GM19467 (cell line): ENCODE measurements at regions not wholly inside any gene's neighbourhood (a gene's known extent, or its start where the extent isn't known, plus 50 kb on each side); places are given as distances from the start of the nearest gene placed in this dataset.
"Not testable (repeated sequence)": the region's sequence is repeated elsewhere in the genome, so short reads cannot be mapped to it uniquely, and the experiment has no call there.

ENCODE experiments used
- ATAC-seq: cut with Tn5 transposase; IDR thresholded peaks from one replicate; pipeline ENCODE4 v1.9.1; 2021; ENCODE audit warnings: mild to moderate bottlenecking, moderate library complexity; ENCODE audit not compliant: unreplicated experiment

DNA sequence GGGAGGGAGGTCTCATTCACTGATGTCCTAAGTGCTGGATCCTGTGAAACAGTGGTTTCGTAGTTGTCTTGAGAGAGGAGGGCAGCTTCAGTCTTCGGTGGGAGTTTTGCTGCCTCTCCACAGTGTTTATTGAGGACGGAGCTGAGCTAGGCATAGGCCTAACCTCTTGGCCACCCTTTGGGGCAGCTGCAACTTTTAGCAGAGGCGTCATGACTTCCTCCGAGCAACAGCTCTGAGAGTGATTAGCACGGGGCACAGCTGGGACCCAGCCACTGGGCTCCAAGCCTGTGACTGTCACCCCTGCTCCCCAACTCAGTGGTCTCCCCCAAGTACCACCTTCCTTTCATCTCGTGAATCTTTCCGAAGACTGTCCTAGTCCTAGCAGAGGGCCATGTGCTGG lies 139.9 kb upstream of the NCOR2 start:
- ATAC-seq = no peak

DNA sequence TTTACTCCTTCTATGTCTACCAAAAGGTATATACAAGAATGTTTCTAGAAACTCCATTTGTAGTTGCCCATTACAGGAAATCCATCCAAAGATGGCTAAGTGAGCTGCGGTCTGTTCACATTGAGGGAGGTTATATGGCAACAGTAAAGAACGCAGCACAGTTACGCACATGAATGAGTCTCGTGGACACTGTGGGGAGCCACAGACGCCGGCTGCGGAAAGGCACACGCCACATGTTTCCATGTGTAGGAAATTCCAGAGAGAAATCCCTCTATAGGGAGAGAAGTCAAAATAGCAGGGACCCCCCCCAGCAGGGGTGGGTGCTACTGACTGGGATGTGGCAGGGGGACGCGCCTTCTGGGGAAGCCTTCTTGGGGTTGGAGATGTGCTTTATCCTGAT lies 139.0 kb upstream of the NCOR2 start:
- ATAC-seq = no peak

DNA sequence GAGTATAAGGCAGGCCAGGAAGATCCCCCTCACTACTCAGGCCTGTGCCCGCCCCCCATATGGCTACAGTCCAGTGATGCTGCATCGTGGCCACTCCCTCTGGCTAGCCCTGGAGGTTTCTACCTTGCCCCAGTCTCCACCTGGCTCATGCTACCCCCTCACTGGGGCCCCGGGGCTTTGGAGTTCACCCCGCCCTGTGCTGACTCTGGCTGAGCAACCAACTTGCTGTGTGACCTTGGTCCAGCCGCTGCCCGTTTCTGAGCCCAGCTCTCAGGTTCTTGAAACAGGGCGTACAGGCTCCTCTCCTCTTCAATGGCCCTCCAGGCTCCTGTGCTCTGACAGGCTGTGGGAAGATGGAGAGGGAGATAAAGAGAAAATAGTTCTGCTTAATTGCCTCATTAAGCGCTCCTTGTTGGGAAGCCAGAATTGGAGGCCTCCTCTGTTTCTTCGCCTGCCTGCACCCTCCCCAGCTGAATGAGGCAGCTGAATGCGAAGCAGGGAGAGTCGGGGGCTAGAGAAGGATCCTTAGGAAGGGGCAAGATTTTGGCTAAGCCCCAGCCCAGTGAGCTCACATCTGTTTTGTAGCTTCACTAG lies 138.2 kb upstream of the NCOR2 start:
- no peak for ATAC-seq

DNA sequence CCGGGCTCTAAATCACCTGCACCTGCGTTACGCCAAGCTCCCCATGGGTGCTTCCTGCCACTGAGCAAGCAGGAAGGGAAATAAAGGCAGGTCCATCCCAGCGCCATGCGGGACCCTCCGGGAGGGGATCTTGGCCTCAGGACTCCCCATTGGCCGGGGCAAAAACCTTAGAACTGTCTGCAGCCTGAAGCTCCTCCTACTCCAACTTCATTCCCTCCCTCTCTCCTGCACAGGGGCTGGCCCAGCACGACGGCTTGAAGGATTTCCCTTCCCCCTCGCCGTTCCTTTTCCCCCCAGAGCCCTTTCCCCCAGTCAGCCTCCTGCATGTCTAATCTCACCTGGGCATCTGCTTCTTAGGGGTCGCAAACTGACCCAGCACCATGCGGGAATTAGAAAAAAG lies 137.2 kb upstream of the NCOR2 start:
- no peak for ATAC-seq

DNA sequence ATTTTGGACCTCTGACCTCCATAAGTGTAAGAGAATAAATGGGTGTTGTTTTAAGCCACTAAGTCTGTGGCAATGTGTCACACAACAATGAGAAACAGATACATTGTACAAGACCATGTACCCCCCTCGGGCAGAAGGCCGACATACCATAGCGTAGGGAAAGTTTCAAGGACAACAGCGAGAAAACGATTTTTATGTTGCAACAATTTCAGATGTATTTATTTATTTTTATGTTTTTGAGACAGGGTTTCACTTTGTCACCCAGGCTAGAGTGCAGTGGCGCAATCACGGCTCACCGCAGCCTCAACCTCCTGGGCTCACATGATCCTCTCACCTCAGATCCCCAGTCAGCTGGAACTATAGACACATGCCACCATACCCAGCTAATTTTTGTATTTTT lies 136.4 kb upstream of the NCOR2 start:
- no peak for ATAC-seq

DNA sequence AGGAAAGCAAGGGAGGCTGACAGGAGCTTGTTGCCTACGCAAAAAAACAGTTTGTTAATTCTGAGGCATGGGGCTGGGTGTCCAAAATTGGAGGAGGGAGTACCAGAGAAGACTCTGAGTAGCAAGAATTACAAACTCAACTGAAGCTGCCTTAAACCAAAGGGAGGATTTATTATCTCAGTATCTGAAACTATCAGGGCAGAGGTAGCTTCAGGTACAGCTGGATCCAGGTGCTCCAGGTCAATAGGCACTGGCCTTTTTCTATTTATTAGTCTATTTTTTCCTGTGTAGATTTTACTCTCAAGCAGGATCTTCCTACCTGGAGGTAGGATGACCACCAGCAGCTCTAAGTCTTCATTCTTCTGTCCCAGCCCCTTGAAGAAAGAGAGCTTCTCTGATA lies 135.3 kb upstream of the NCOR2 start:
- ATAC-seq = no peak

DNA sequence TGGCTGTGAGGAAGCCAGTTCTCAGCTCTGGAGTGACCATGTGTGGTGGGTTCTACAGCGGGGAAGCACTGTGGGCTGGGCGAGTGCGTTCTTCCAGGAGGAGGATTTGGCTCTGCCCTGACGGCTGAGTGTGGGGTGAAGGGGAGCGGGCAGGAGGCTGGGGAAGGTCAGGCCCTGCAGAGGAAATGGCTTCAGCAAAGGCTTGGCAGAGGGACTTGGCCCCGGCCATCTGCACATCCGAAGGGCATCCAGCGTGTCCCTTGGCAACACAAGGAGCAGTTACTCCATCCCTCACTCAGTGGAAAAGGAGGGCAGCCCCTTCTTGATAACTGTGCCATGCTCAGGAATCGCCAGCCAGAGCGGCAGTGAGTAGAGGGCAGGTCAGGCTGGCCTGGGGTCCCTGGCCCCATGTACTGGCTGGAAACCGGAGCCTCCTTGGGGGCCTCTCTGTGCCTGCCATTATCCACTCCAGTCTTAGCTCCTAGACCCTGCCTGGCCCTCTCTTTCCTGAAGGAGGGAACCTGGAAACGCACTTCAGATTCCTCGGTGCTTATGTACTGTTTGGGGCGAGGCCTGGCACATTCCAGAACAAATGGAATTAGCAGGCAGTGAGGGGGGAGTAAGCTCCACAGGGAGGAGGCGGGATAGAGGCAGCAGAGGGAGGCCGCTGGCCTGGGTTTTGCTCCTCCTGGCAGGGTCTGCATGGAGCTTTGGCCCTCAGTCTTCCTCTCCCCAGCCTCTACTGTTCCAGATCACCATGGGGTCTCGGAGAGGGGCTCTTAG lies 133.6 kb upstream of the NCOR2 start:
- no peak for ATAC-seq

DNA sequence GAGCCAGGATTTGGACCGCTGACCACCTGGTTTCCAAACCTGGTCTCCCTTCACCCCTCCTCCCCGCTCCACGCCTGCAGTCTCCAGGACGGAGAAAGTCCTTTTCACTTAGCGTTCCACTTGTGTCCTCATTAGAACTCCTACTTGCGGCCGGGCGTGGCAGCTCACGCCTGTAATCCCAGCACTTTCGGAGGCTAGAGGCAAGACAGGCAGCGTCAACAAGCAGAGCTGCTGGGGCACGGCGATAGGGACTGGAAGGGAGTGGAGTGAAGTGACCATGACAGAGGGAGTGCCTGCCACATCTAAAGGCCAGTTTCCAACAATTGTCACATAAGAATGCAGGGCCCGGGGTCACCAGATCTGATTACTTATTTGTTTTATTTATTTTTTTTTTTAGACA lies 132.5 kb upstream of the NCOR2 start:
- no peak for ATAC-seq

DNA sequence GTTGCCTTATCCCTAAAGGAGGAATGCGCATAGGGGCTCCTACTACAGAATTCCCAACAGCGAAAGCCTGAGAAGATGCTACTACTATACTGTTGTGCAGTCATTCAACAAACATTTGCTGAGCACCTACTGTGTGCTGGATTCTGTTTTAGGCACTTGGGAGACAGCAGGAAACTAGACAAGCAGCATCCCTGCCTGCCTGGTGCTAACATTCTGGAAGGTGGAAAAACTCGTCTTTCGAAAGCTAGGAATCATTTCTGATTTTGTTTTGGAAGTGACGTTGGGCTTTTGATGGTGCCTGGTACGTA lies 131.5 kb upstream of the NCOR2 start:
- ATAC-seq = no peak

DNA sequence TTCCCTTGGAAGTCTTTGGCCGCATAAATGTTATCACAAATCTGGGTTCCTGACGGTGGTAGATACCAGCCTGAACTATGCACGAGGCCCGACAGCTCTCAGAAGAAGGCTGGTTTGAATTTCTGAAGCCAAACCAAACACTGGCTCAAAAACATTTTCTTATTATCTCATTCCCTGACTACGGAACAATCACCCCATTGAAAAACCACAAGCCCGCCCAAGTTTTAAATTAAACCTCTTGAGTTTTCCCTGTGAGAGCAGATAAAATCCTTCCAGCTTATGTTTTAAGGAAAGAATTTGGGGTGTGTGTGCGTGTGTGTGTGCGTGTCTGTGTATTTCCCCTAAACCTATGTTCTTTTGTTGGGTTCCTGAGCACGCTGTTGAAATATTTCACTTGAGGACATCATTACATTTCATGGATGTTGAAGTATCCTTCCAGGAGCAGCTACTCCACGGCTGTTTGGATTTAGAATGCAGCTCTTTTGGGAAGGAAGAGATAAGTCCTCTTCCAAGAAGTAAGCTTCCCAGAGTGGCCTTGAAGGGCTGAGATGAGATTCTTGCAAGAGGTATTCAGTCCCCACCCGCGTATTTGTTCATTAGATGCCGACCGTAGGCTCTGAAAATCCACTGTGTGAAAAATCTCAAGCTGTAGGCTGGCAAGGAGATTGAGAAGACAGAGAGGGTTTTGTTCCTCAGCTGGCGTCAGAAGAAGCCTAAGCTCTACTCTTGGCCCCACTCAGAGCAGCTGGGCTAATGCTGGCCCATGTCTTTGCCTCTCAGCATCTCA lies 131.0 kb upstream of the NCOR2 start:
- no peak for ATAC-seq

DNA sequence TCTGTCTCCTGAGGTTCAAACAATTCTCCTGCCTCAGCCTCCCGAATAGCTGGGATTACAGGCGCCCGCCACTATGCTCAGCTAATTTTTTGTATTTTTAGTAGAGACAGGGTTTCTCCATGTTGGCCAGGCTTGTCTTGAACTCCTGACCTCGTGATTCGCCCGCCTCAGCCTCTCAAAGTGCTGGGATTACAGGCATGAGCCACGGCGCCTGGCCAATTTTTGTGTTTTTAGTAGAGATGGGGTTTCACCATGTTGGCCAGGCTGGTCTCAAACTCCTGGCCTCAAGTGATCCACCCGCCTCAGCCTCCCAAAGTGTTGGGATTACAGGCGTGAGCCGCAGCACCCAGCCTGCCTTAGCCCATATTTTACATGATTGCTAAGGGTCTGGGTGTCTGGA lies 130.3 kb upstream of the NCOR2 start:
- ATAC-seq = not testable (repeated sequence)

DNA sequence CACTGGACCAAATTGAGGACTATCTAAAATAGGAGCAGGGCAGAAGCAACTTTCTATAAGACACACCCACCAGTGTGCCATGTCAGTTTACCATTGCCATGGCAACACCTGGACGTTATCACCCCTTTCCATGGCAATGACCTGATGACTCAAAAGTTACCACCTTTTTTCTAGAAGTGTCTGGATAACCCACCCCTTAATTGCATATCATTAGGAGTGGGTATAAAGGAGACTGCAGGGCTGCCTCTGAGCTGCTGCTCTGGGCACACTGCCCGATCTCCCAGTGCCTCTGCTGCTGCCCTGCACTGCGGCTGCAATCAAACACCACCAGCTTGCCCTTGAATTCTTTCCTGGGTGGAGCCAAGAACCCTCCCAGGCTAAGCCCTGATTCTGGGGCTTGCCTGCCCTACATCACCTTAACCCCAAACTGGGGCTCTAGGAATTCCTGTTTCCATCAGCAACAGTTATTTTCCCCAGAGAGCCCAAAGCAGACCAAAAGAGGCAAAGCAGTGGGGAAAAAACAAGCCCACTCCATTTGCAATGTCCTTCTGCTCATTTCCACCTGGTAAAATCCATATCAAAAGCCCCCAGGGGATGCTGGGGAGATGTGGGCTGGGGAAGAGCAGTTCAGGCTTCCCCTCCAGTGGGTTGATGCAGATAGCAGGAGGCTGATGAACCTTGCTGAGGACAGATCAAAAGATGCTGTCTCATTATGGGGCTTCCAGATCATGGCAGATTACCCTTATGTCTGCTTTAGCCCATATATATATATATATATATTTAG lies 129.5 kb upstream of the NCOR2 start:
- ATAC-seq = no peak

DNA sequence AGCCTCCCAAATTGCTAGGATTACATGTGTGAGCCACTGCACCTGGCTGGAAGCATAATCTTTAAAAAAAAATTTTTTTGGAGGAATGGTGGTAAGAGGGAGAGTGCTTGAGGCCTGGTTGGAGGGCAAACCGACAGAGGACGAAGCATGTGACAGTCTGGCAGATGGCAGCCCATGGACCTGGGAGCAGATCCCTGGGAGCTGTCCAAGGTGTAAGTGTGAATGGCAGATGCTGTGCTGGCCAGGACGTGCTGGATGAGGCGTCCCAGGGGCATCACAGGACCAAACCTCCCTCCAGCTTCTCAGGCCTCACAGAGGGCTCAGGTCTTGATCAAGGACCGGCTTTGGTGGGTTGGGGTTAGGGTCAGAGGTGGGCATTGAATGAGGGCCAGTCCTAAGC lies 128.4 kb upstream of the NCOR2 start:
- ATAC-seq = no peak

DNA sequence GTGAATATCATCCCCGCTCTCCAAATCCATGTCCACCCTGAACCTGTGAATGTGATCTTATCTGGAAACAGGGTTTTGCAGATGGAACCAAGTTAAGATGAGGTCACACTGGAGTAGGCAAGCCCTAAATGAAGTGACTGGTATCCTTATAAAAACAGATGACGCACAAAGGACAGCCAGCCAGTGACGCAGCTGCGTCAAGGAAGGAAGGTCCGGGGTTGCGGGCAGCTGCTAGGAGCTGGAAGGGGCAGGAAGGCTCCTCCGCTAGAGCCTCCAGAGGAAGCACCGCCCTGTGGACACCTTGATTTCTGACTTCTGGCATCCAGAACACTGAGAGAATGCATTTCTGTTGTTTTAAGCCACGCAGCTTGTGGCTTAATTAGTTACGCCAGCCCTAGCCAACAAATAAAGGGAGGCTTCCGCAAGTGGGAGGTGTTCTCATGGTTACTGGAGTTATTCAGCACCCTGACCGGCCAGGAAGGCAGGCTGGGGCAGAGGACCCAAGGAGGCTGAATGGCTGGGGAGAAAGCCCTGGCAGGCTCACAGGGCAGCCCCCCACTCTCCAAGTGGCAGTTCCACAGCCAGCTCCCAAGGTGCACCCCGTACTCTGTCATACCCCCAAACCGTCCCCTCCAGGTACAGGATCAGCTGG lies 127.6 kb upstream of the NCOR2 start:
- ATAC-seq = no peak

DNA sequence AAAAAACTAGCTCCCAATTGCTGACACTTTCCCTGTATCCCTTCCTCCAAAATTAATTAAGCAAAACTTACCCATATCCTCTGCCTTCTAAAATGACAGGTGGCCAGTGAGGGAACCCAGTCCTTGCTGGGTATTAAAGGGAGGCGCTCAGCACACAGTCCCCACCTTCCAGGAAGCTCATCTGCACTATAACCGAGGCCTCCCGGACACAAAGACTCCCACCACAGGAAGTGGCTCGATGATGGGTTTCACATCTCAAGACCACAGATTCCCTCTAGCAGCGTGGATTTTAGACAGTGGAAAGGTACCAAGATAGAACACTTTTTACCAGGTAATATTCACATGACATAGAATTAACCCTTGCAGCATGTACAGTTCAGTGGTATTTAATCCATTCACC lies 126.8 kb upstream of the NCOR2 start:
- ATAC-seq = no peak

DNA sequence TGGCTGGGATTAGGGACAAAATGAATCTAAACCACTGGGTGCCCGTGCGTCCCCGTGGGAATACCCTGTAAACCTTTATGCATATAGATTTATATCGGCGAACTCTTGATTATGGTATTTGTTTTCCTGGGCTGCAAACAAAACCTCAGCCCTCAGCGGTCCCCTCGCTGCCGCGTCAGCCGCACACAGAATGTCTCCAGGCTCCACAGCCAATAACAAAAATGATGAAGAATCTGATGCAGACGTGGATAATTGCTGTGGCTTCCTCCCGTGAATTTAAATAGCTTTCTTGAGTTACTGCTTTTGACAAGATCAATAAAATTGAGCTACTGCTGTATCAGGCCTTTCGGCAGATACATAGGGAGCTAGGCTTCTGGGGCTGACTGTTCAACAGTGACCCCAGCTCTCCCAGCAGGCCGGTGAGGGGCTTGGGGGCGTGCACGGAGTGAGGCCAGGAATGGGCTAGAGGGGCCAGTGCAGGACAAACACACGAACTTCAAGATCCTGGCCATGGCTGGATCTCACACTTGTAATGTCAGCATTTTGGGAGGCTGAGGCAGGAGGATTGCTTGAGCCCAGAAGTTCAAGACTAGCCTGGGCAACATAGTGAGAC lies 125.8 kb upstream of the NCOR2 start:
- no peak for ATAC-seq

DNA sequence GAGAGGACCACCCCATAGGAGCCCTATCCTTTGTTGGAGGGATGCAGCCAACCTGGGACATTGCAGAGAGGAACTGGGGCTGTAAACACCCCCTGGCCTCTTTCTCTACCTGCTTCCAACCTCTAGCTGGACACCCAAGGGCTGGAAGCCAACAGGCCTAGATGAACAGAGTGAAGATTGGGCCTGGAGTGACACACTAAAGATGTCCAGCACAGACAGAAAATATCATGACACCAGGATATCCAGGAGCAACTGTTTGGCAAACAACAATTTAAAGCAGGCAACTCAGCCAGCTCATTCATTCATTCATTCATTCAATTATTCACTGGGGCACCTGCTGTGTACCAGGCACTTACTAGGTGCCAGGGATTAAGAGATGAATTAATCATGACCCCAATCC lies 125.0 kb upstream of the NCOR2 start:
- no peak for ATAC-seq

DNA sequence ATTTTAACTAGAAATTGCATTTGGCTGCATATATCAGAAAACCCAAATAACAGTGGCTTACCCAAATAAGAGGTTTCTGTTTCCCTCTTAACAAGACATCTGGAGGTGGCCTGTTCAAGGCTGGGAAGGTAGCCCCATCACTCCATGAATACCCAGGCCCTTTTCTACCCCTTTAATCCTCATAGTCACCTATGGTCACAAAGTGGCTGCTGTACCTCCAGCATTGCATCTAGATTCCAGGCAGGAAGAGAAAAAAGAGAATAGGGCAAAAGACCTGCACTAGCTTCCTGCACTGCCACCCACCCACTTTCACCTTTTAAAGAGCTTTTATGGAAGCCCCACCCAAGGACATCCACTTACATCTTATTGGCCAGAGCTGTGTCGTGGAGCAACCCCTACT lies 124.0 kb upstream of the NCOR2 start:
- ATAC-seq = no peak

DNA sequence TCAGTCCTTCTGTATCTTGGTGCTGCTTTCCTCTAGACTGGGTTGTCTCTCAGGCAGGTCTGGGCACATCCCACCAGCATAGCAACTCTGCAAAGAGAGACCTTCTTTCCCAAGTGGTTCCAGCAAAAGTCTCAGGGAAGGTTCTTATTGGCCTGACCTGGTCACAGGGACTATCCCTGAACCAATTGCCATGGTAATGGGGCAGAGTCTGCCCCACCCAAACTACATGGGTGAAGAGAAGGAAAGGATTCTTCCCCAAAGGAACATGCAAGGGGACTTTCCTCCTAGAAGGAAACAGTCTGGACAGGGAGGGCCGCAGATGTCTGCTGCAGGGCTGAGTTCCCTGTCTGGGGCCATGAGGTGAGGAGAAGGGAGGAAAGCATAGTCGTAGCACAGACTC lies 122.2 kb upstream of the NCOR2 start:
- ATAC-seq = no peak

DNA sequence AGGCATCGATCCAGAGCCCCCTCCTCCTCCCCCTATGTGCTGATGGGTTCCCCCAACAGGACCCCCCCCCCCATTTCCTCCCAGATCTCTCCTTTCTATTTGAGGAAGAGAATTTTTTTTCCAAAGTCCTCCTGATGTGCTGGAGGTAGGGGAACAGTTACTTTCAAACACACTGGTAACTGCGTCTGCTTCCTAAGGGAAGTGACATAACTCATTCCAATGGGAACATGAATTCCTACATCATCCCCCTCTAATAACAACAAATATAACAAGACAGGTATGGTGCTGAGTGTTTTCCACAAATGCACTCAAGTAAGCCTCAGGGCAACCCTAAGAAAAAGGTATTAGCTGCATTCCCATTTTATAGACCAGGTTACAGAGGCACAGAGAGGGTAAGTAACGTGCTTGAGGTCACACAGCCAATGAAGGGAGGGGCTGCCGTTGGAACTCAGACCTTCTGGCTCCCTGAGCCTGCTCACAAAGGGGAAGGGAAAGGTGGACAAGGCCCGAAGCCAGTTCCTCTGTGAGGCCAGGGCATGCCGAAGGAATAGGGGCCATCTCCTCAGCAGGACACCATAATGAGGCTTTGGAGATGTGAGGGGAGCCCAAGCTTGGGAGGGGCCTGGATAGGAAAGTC lies 121.1 kb upstream of the NCOR2 start:
- no peak for ATAC-seq
